A549 (cell line): ENCODE measurements at regions not wholly inside any gene's neighbourhood (a gene's known extent, or its start where the extent isn't known, plus 50 kb on each side); places are given as distances from the start of the nearest gene placed in this dataset.
A peak's percentile ranks its signal among the peaks of the same experiment; 100 is the strongest.

Experiments
- ATAC-seq, 2 experiments: fragments of 200-7000 bp in 1 of 2; fragments of >200 bp in 1 of 2; cut with Nextera tagmentation in 1 of 2; cut with Tn5 transposase in 1 of 2; 3 replicates each; pipeline versions ENCODE4 v1.8.0 to v1.9.1; 2018 to 2020; ENCODE audit warnings: mild to moderate bottlenecking in 1 of 2, moderate library complexity in 1 of 2
- CTCF ChIA-PET: fragments of 300-600 bp; sonication (Branson Sonifier 250); formaldehyde crosslinking; extraction: SDS; loops from one replicate; lab custom pipeline; 2021; ENCODE audit warnings: antibody characterized with exemption, inconsistent platforms; lab: Yijun Ruan, JAX
- POLR2A ChIA-PET: fragments of 350-600 bp; formaldehyde crosslinking; extraction: SDS; loops from one replicate; lab custom pipeline; 2021; ENCODE audit warnings: antibody characterized with exemption, inconsistent platforms; lab: Yijun Ruan, JAX
- DNase-seq, 2 experiments: peaks; one replicate each; pipeline versions ENCODE4 v3.0.0 to v3.0.0-alpha.2; 2011 to 2016; ENCODE audit warnings: low read depth in 1 of 2, low spot score in 1 of 2
- FAIRE-seq: peaks from 2 replicates; lab custom pipeline; 2011; peaks lifted over from hg19 to GRCh38; lab: Jason Lieb, UNC
- H3K27ac ChIP-seq, 2 experiments: fragments of >200 bp; sonication (Bioruptor Twin); formaldehyde crosslinking; 3 replicates each; pipeline ENCODE4 v1.5.1; 2016 to 2017
- H3K4me1 ChIP-seq: fragments of >200 bp; sonication (Bioruptor Twin); formaldehyde crosslinking; 3 replicates; pipeline ENCODE4 v1.6.1; 2016
- H3K4me2 ChIP-seq: fragments of >200 bp; sonication (Bioruptor Twin); formaldehyde crosslinking; 3 replicates; pipeline ENCODE4 v1.6.1; 2016
- H3K4me3 ChIP-seq: fragments of >200 bp; sonication (Bioruptor Twin); formaldehyde crosslinking; 3 replicates; pipeline ENCODE4 v1.5.1; 2016
- H3K9me3 ChIP-seq: fragments of >200 bp; sonication (Bioruptor Twin); formaldehyde crosslinking; 3 replicates; pipeline ENCODE4 v1.6.1; 2016
- CBX2 ChIP-seq: fragments of 200-600 bp; sonication (generic); IDR thresholded peaks from 2 replicates; pipeline ENCODE4 v1.6.1; 2016; ENCODE audit warnings: low read depth, mild to moderate bottlenecking, borderline replicate concordance
- CHD2 ChIP-seq: fragments of 150-350 bp; IDR thresholded peaks from 2 replicates; pipeline ENCODE4 v1.6.1; 2014; ENCODE audit warnings: low read length; ENCODE audit not compliant: partially characterized antibody
- CHD4 ChIP-seq: fragments of 200-600 bp; sonication (generic); IDR thresholded peaks from 2 replicates; pipeline ENCODE4 v1.6.1; 2016; ENCODE audit warnings: antibody characterized with exemption, mild to moderate bottlenecking, borderline replicate concordance
- EP300 ChIP-seq, 2 experiments: fragments of >200 bp; sonication (Bioruptor Twin); formaldehyde crosslinking; IDR thresholded peaks; 2 replicates in 1 of 2; 3 replicates in 1 of 2; pipeline ENCODE4 v1.6.1; 2016 to 2017
- FOSL2 ChIP-seq, 2 experiments: fragments of 450-650 bp in 1 of 2; fragments of >200 bp in 1 of 2; sonication (Bioruptor Twin) in 1 of 2; formaldehyde crosslinking; IDR thresholded peaks; 2 replicates each; pipeline versions ENCODE4 v1.5.0 to v1.6.1; 2016 to 2020; ENCODE audit warnings: mild to moderate bottlenecking in 1 of 2, moderate library complexity in 1 of 2
- FOXS1 ChIP-seq: fragments of 250-450 bp; sonication (Bioruptor Pico); IDR thresholded peaks from 2 replicates; pipeline ENCODE4 v1.5.0; 2020; ENCODE audit warnings: mild to moderate bottlenecking, moderate library complexity
- GATA3 ChIP-seq: IDR thresholded peaks from 2 replicates; pipeline ENCODE4 v1.6.1; 2012; ENCODE audit warnings: borderline replicate concordance
- HDAC2 ChIP-seq: fragments of 200-600 bp; sonication (generic); IDR thresholded peaks from 2 replicates; pipeline ENCODE4 v1.6.1; 2016
- HEYL ChIP-seq: fragments of 250-450 bp; sonication (Bioruptor Pico); IDR thresholded peaks from 2 replicates; pipeline ENCODE4 v1.8.0; 2021; ENCODE audit warnings: mild to moderate bottlenecking, moderate library complexity
- HOXB13 ChIP-seq: fragments of 250-450 bp; sonication (Bioruptor Pico); IDR thresholded peaks from 2 replicates; pipeline ENCODE4 v1.5.0; 2020; ENCODE audit warnings: low read depth, mild to moderate bottlenecking, moderate library complexity
- HOXB5 ChIP-seq: fragments of 250-450 bp; sonication (Bioruptor Pico); IDR thresholded peaks from 2 replicates; pipeline ENCODE4 v1.5.0; 2020; ENCODE audit warnings: mild to moderate bottlenecking, moderate library complexity
- JUN ChIP-seq, 2 experiments: fragments of >200 bp; sonication (Bioruptor Twin); formaldehyde crosslinking; IDR thresholded peaks; 2 replicates in 1 of 2; 3 replicates in 1 of 2; pipeline ENCODE4 v1.6.1; 2016 to 2017
- MAFK ChIP-seq: fragments of 450-650 bp; IDR thresholded peaks from 2 replicates; pipeline ENCODE4 v1.6.1; 2014; ENCODE audit not compliant: partially characterized antibody
- MAX ChIP-seq: IDR thresholded peaks from 2 replicates; pipeline ENCODE4 v1.6.1; 2012
- MYC ChIP-seq: IDR thresholded peaks from 2 replicates; pipeline ENCODE4 v1.6.1; 2012; ENCODE audit warnings: mild to moderate bottlenecking, inconsistent platforms, low read length, improper control_type of control experiment, borderline replicate concordance
- NFE2L2 ChIP-seq: fragments of 150-350 bp; conservative IDR thresholded peaks from 2 replicates; pipeline ENCODE4 v1.6.1; 2014; ENCODE audit warnings: low read length
- NR3C1 ChIP-seq: fragments of >200 bp; sonication (Bioruptor Twin); formaldehyde crosslinking; IDR thresholded peaks from 3 replicates; pipeline ENCODE4 v1.6.1; 2017
- PHF8 ChIP-seq: fragments of 200-600 bp; sonication (generic); IDR thresholded peaks from 2 replicates; pipeline ENCODE4 v1.6.1; 2016; ENCODE audit warnings: low read depth, mild to moderate bottlenecking, antibody characterized with exemption, moderate library complexity, borderline replicate concordance
- POLR2AphosphoS2 ChIP-seq: conservative IDR thresholded peaks from 2 replicates; pipeline ENCODE4 v1.6.1; 2012; ENCODE audit warnings: low read length, improper control_type of control experiment, inconsistent platforms
- RARB ChIP-seq: fragments of 250-450 bp; sonication (Bioruptor Pico); IDR thresholded peaks from 2 replicates; pipeline ENCODE4 v1.8.0; 2021; ENCODE audit warnings: mild to moderate bottlenecking, moderate library complexity
- RFX5 ChIP-seq: fragments of 450-650 bp; IDR thresholded peaks from 2 replicates; pipeline ENCODE4 v1.7.1; 2014; ENCODE audit warnings: antibody characterized with exemption, mild to moderate bottlenecking, moderate library complexity
- SMC3 ChIP-seq: fragments of >200 bp; sonication (Bioruptor Twin); formaldehyde crosslinking; IDR thresholded peaks from 3 replicates; pipeline ENCODE4 v1.6.1; 2018; ENCODE audit warnings: inconsistent platforms
- TFCP2L1 ChIP-seq: fragments of 250-450 bp; sonication (Bioruptor Pico); IDR thresholded peaks from 2 replicates; pipeline ENCODE4 v1.5.0; 2021; ENCODE audit warnings: mild to moderate bottlenecking
- USF2 ChIP-seq: fragments of 450-650 bp; IDR thresholded peaks from 2 replicates; pipeline ENCODE4 v1.6.1; 2014; ENCODE audit warnings: antibody characterized with exemption
- ZC3H11A ChIP-seq: fragments of 450-650 bp; IDR thresholded peaks from 2 replicates; pipeline ENCODE4 v1.6.1; 2014; ENCODE audit warnings: antibody characterized with exemption, mild to moderate bottlenecking
- ZNF302 ChIP-seq: fragments of 250-450 bp; sonication (Bioruptor Pico); IDR thresholded peaks from 2 replicates; pipeline ENCODE4 v1.9.0; 2021; ENCODE audit warnings: inconsistent platforms, mild to moderate bottlenecking, moderate library complexity
- ZSCAN20 ChIP-seq: fragments of 250-450 bp; sonication (Bioruptor Pico); IDR thresholded peaks from 2 replicates; pipeline ENCODE4 v1.8.0; 2022; ENCODE audit warnings: mild to moderate bottlenecking, moderate library complexity
- WGBS: methylation state at CpG from one replicate; pipeline ENCODE4 v1.1.6; 2017; ENCODE audit errors: missing lambda C conversion rate; 5-methylcytosine and 5-hydroxymethylcytosine counted together
- TF ChIP-seq, protein P1 (sequence below): fragments of 200-600 bp; sonication (generic); IDR thresholded peaks from 2 replicates; pipeline ENCODE4 v1.6.1; 2016; ENCODE audit warnings: antibody characterized with exemption, mild to moderate bottlenecking, moderate library complexity
- TF ChIP-seq, protein P2 (sequence below): fragments of >200 bp; sonication (Bioruptor Twin); formaldehyde crosslinking; IDR thresholded peaks from 3 replicates; pipeline ENCODE4 v1.5.1; 2016
- TF ChIP-seq, protein P3 (sequence below): IDR thresholded peaks from 2 replicates; pipeline ENCODE4 v1.6.1; 2012; ENCODE audit warnings: low read depth, borderline replicate concordance

DNA sequence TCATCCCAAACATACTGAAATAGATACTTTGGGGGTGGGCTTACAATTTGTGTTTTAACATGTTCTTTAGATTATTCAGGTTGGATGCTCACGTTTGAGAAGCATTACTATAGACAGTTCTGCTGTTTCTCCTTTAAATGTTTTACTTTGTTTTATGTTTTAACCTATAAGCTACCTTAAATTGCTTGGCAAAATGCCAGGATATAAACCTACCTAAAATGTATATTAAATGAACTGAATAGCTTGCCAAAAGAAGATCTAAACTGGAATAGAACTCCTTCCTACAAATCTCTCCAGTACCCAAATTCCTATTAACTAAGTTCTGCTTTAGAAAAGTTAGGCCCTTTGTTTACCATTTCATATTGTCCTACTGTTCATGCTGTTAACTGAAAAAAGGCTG is 124.4 kb downstream of the TBX22 start:
- no peak for ATAC-seq
- Histone ChIP-seq H3K4me1 (no peaks in the 10 kb centered on the region), H3K9me3 (no peaks in the 10 kb centered on the region), H3K4me2 (no peak overlapping the region), H3K27ac (no peak overlapping the region), H3K4me3 (no peak overlapping the region)
- 15% methylated on average over 1 of the region's 1 CpG for WGBS
- no peak for FAIRE-seq
- DNase-seq = no peak
- TF ChIP-seq CHD4 (no peak), SMC3 (no peak), FOSL2 (IDR thresholded peaks at IDR 0.05) (no peak), FOSL2 (CRISPR knock-in tag; IDR thresholded peaks at IDR 0.05) (no peak), ZNF302 (no peak), CHD2 (no peak)
- ChIA-PET POLR2A (no interaction called here), CTCF (no interaction called here)

DNA sequence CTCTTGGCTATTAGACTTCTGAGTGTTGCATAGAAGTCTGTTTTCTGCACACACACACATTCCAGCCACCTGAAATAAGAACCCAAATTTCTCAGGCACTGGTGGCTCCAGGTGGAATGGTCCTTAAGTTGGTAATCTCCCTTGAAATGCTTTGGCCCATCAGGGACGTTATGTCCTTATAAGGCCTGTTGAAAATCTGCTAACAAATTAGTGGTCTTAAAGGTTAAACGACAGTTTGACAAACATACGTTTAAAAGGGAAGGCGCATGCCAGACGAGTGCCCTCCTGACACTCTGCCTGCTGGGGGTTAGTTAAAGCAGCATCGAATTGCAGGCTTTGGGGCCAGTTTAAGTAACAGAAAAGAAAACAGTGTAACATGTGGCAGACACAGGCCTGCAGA is 125.0 kb downstream of the TBX22 start:
- Histone ChIP-seq H3K9me3 (no peaks in the 10 kb centered on the region), H3K4me3 (no peak overlapping the region), H3K4me1 (no peaks in the 10 kb centered on the region), H3K27ac (no peak overlapping the region), H3K4me2 (no peak overlapping the region)
- POLR2A ChIA-PET = no interaction called here
- no peak for FAIRE-seq
- 39% methylated on average over 6 of the region's 6 CpGs for WGBS
- no peak for ATAC-seq
- CTCF ChIA-PET = no interaction called here
- TF ChIP-seq HOXB13 (CRISPR knock-in tag) (no peak), HOXB5 (CRISPR knock-in tag) (no peak), MAX (no peak), JUN (IDR thresholded peaks at IDR 0.05) (no peak), PHF8 (no peak), TFCP2L1 (CRISPR knock-in tag) (no peak), HEYL (CRISPR knock-in tag) (no peak), ZSCAN20 (CRISPR knock-in tag) (no peak), HDAC2 (no peak), CHD4 (no peak), SMC3 (no peak), ZC3H11A (no peak), ZNF302 (no peak), RARB (no peak), MYC (no peak), NR3C1 (no peak), GATA3 (no peak), MAFK (no peak)
- TF ChIP-seq, protein P1, sequence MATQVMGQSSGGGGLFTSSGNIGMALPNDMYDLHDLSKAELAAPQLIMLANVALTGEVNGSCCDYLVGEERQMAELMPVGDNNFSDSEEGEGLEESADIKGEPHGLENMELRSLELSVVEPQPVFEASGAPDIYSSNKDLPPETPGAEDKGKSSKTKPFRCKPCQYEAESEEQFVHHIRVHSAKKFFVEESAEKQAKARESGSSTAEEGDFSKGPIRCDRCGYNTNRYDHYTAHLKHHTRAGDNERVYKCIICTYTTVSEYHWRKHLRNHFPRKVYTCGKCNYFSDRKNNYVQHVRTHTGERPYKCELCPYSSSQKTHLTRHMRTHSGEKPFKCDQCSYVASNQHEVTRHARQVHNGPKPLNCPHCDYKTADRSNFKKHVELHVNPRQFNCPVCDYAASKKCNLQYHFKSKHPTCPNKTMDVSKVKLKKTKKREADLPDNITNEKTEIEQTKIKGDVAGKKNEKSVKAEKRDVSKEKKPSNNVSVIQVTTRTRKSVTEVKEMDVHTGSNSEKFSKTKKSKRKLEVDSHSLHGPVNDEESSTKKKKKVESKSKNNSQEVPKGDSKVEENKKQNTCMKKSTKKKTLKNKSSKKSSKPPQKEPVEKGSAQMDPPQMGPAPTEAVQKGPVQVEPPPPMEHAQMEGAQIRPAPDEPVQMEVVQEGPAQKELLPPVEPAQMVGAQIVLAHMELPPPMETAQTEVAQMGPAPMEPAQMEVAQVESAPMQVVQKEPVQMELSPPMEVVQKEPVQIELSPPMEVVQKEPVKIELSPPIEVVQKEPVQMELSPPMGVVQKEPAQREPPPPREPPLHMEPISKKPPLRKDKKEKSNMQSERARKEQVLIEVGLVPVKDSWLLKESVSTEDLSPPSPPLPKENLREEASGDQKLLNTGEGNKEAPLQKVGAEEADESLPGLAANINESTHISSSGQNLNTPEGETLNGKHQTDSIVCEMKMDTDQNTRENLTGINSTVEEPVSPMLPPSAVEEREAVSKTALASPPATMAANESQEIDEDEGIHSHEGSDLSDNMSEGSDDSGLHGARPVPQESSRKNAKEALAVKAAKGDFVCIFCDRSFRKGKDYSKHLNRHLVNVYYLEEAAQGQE = no peak
- DNase-seq = no peak

- ATAC-seq (no peak), DNase-seq (no peak), FAIRE-seq (peak; percentile 32)
- 0% methylated on average over 3 of the region's 3 CpGs for WGBS
- Histone ChIP-seq H3K4me1 (no peaks in the 10 kb centered on the region), H3K9me3 (no peaks in the 10 kb centered on the region), H3K4me3 (no peak overlapping the region), H3K27ac (no peak overlapping the region), H3K4me2 (no peak overlapping the region)
- POLR2A ChIA-PET = no interaction called here
- CTCF ChIA-PET = no interaction called here
- TF ChIP-seq, protein P2, sequence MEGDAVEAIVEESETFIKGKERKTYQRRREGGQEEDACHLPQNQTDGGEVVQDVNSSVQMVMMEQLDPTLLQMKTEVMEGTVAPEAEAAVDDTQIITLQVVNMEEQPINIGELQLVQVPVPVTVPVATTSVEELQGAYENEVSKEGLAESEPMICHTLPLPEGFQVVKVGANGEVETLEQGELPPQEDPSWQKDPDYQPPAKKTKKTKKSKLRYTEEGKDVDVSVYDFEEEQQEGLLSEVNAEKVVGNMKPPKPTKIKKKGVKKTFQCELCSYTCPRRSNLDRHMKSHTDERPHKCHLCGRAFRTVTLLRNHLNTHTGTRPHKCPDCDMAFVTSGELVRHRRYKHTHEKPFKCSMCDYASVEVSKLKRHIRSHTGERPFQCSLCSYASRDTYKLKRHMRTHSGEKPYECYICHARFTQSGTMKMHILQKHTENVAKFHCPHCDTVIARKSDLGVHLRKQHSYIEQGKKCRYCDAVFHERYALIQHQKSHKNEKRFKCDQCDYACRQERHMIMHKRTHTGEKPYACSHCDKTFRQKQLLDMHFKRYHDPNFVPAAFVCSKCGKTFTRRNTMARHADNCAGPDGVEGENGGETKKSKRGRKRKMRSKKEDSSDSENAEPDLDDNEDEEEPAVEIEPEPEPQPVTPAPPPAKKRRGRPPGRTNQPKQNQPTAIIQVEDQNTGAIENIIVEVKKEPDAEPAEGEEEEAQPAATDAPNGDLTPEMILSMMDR = no peak
- TF ChIP-seq ZNF302 (no peak), RFX5 (no peak), CBX2 (no peak), USF2 (no peak), FOXS1 (no peak), HOXB13 (CRISPR knock-in tag) (no peak), POLR2AphosphoS2 (no peak), ZSCAN20 (CRISPR knock-in tag) (no peak), GATA3 (no peak), EP300 (IDR thresholded peaks at IDR 0.05) (no peak), NFE2L2 (no peak), NR3C1 (no peak)
- TF ChIP-seq, protein P3, sequence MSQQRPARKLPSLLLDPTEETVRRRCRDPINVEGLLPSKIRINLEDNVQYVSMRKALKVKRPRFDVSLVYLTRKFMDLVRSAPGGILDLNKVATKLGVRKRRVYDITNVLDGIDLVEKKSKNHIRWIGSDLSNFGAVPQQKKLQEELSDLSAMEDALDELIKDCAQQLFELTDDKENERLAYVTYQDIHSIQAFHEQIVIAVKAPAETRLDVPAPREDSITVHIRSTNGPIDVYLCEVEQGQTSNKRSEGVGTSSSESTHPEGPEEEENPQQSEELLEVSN = no peak
Observed at GRCh38 chrX:80170581-80170980, 156.0 kb downstream of the TBX22 start.
